PC-3 (cell line): ENCODE measurements at regions not wholly inside any gene's neighbourhood (a gene's known extent, or its start where the extent isn't known, plus 50 kb on each side); places are given as distances from the start of the nearest gene placed in this dataset.

Experiments used
- ATAC-seq: fragments of 200-7000 bp; cut with Tn5 transposase; 2 replicates; pipeline ENCODE4 v1.9.1; 2020; ENCODE audit warnings: mild to moderate bottlenecking, moderate library complexity
- BruUV-seq: library from RNA; stranded (reverse); fragments of 400-500 nt; replicated peaks from 2 replicates; lab custom pipeline; 2021; lab: Mats Ljungman, UMichigan
- CTCF ChIA-PET: fragments of 300-600 bp; sonication (Branson Sonifier 250); formaldehyde crosslinking; loops from one replicate; lab custom pipeline; 2022; ENCODE audit warnings: antibody characterized with exemption; lab: Charles Lee
- POLR2A ChIA-PET: fragments of 300-600 bp; sonication (Branson Sonifier 250); formaldehyde crosslinking; loops from one replicate; lab custom pipeline; 2022; ENCODE audit warnings: antibody characterized with exemption; ENCODE audit not compliant: unreplicated experiment; lab: Charles Lee
- DNase-seq: peaks from one replicate; pipeline ENCODE4 v3.0.0-alpha.2; 2015
- H2AFZ ChIP-seq: fragments of 300-600 bp; sonication (generic); 2 replicates; pipeline ENCODE4 v1.6.0; 2016; ENCODE audit warnings: antibody characterized with exemption, low read length
- H3F3A ChIP-seq: fragments of 300-600 bp; sonication (generic); one replicate; pipeline ENCODE4 v1.6.0; 2017; ENCODE audit warnings: antibody characterized with exemption, low read length, control low read depth, mild to moderate bottlenecking; ENCODE audit not compliant: unreplicated experiment
- H3K27ac ChIP-seq: fragments of 300-600 bp; sonication (generic); 2 replicates; pipeline ENCODE4 v1.5.1; 2016; ENCODE audit warnings: mild to moderate bottlenecking, low read length
- H3K27me3 ChIP-seq: fragments of 300-600 bp; sonication (generic); 2 replicates; pipeline ENCODE4 v1.6.1; 2016; ENCODE audit warnings: low read length, mixed read lengths
- H3K36me3 ChIP-seq: fragments of 300-600 bp; sonication (generic); 2 replicates; pipeline ENCODE4 v1.6.1; 2016; ENCODE audit warnings: low read depth, mixed run types, low read length, mixed read lengths
- H3K4me1 ChIP-seq: fragments of 300-600 bp; sonication (generic); 2 replicates; pipeline ENCODE4 v1.5.1; 2016; ENCODE audit warnings: low read length; ENCODE audit not compliant: insufficient read depth
- H3K4me2 ChIP-seq: fragments of 300-600 bp; sonication (generic); 2 replicates; pipeline ENCODE4 v1.6.0; 2016; ENCODE audit warnings: low read length
- H3K4me3 ChIP-seq: fragments of 300-600 bp; sonication (generic); 2 replicates; pipeline ENCODE4 v1.5.1; 2016; ENCODE audit warnings: mild to moderate bottlenecking, low read length, mixed read lengths
- H3K79me2 ChIP-seq: fragments of 300-600 bp; sonication (generic); 2 replicates; pipeline ENCODE4 v1.6.1; 2017; ENCODE audit warnings: low read length, mixed read lengths
- H3K9ac ChIP-seq: fragments of 300-600 bp; sonication (generic); 2 replicates; pipeline ENCODE4 v1.6.0; 2016; ENCODE audit warnings: mild to moderate bottlenecking, low read length
- H3K9me2 ChIP-seq: fragments of 300-600 bp; sonication (generic); replicated peaks from 2 replicates; pipeline ENCODE4 v1.6.1; 2016; ENCODE audit warnings: mixed run types, low read length, mixed read lengths
- H3K9me3 ChIP-seq: fragments of 300-600 bp; sonication (generic); 2 replicates; pipeline ENCODE4 v1.6.1; 2016; ENCODE audit warnings: low read length, mixed read lengths
- H4K20me1 ChIP-seq: fragments of 300-600 bp; sonication (generic); 2 replicates; pipeline ENCODE4 v1.6.1; 2016; ENCODE audit warnings: low read length, mixed read lengths
- CTCF ChIP-seq: fragments of 300-600 bp; sonication (generic); conservative IDR thresholded peaks from 2 replicates; pipeline ENCODE4 v1.5.1; 2017; ENCODE audit warnings: antibody characterized with exemption, low read depth, mild to moderate bottlenecking, low read length
- EZH2 ChIP-seq: fragments of 300-600 bp; sonication (generic); IDR thresholded peaks from one replicate; pipeline ENCODE4 v1.6.1; 2017; ENCODE audit warnings: antibody characterized with exemption, mild to moderate bottlenecking, low read length; ENCODE audit not compliant: unreplicated experiment
- EZH2phosphoT487 ChIP-seq: fragments of 300-600 bp; sonication (generic); IDR thresholded peaks from 2 replicates; pipeline ENCODE4 v1.6.1; 2018; ENCODE audit warnings: mild to moderate bottlenecking, antibody characterized with exemption, low read length, borderline replicate concordance
- intact Hi-C: fragments of 100-400 bp; cut with micrococcal nuclease; formaldehyde crosslinking; loops from 2 replicates; pipeline ENCODE4 v1.9.0; 2023

- no peak overlapping the region for H2AFZ ChIP-seq
- H3K4me3 ChIP-seq = no peak overlapping the region
- POLR2A ChIA-PET = no interaction called here
- ATAC-seq (no peak), DNase-seq (no peak)
- peaks cover 7% of the 10 kb centered on the region for H3F3A ChIP-seq
- H3K27ac ChIP-seq = peak overlapping the region; percentile 59
- no peaks in the 10 kb centered on the region for H3K9me3 ChIP-seq
- no peak overlapping the region for H3K9ac ChIP-seq
- no peaks in the 10 kb centered on the region for H3K79me2 ChIP-seq
- H3K27me3 ChIP-seq = no peaks in the 10 kb centered on the region
- intact Hi-C loops = no loop called here
- H3K9me2 ChIP-seq = no peaks in the 10 kb centered on the region
- TF ChIP-seq EZH2phosphoT487 = no peak
- no peak for TF ChIP-seq CTCF
- TF ChIP-seq EZH2 = no peak
- BruUV-seq = no TSS peak
- peaks cover 31% of the 10 kb centered on the region for H3K4me1 ChIP-seq
- CTCF ChIA-PET = no interaction called here
- peak overlapping the region; percentile 71 for H3K4me2 ChIP-seq
- no peaks in the 10 kb centered on the region for H3K36me3 ChIP-seq
- no peaks in the 10 kb centered on the region for H4K20me1 ChIP-seq
These were observed 243.7 kb downstream of the TLE3 start for GRCh38 chr15:69854001-69854400.

GRCh38 chr15:69854521-69855181, 243.1 kb downstream of the TLE3 start:
- DNase-seq (peak; percentile 33), ATAC-seq (no peak)
- no TSS peak for BruUV-seq
- Histone ChIP-seq H4K20me1 (no peaks in the 10 kb centered on the region), H3K4me1 (peaks cover 31% of the 10 kb centered on the region), H3F3A (peaks cover 7% of the 10 kb centered on the region), H3K27me3 (no peaks in the 10 kb centered on the region), H3K9me3 (no peaks in the 10 kb centered on the region), H3K27ac (peak overlapping the region; percentile 59), H2AFZ (no peak overlapping the region), H3K9ac (no peak overlapping the region), H3K79me2 (no peaks in the 10 kb centered on the region), H3K4me3 (no peak overlapping the region), H3K9me2 (no peaks in the 10 kb centered on the region), H3K4me2 (peak overlapping the region; percentile 71; the same call in 1 of the 2 replicates), H3K36me3 (no peaks in the 10 kb centered on the region)
- POLR2A ChIA-PET = no interaction called here
- CTCF ChIA-PET = no interaction called here
- no peak for TF ChIP-seq EZH2phosphoT487
- TF ChIP-seq CTCF = no peak
- TF ChIP-seq EZH2 = no peak
- intact Hi-C loops = no loop called here

GRCh38 chr15:69855258-69856000, 242.3 kb downstream of the TLE3 start:
- peaks cover 31% of the 10 kb centered on the region for H3K4me1 ChIP-seq
- no peak overlapping the region for H3K27ac ChIP-seq
- H3K79me2 ChIP-seq = no peaks in the 10 kb centered on the region
- no peak overlapping the region for H3K4me2 ChIP-seq
- H3K9me3 ChIP-seq = no peaks in the 10 kb centered on the region
- CTCF ChIA-PET = no interaction called here
- ATAC-seq (no peak), DNase-seq (no peak)
- no peaks in the 10 kb centered on the region for H3K36me3 ChIP-seq
- H3F3A ChIP-seq = peaks cover 7% of the 10 kb centered on the region
- H3K4me3 ChIP-seq = no peak overlapping the region
- H2AFZ ChIP-seq = no peak overlapping the region
- H4K20me1 ChIP-seq = no peaks in the 10 kb centered on the region
- POLR2A ChIA-PET = no interaction called here
- no peaks in the 10 kb centered on the region for H3K27me3 ChIP-seq
- TF ChIP-seq CTCF (no peak), EZH2phosphoT487 (no peak), EZH2 (no peak)
- no TSS peak for BruUV-seq
- H3K9ac ChIP-seq = no peak overlapping the region
- no peaks in the 10 kb centered on the region for H3K9me2 ChIP-seq
- intact Hi-C loops = no loop called here
